GM23338 (cell line): ENCODE measurements at regions not wholly inside any gene's neighbourhood (a gene's known extent, or its start where the extent isn't known, plus 50 kb on each side); places are given as distances from the start of the nearest gene placed in this dataset.

ENCODE experiments used
- CREB1 ChIP-seq: fragments of 250-450 bp; sonication (Bioruptor Pico); IDR thresholded peaks from 2 replicates; pipeline ENCODE4 v1.5.0; 2020; ENCODE audit warnings: low read depth, mild to moderate bottlenecking, moderate library complexity
- CTCF ChIP-seq, 2 experiments: fragments of 200-600 bp in 1 of 2; sonication (generic) in 1 of 2; conservative IDR thresholded peaks; 2 replicates each; pipeline versions ENCODE4 v1.5.1 to v1.6.1; 2016 to 2017; ENCODE audit warnings: antibody characterized with exemption in 2 of 2, low read depth in 2 of 2, mild to moderate bottlenecking in 2 of 2, moderate library complexity in 1 of 2
- EZH2 ChIP-seq: fragments of 200-600 bp; sonication (generic); IDR thresholded peaks from one replicate; pipeline ENCODE4 v1.8.0; 2017; ENCODE audit warnings: antibody characterized with exemption, mild to moderate bottlenecking, low read depth; ENCODE audit not compliant: unreplicated experiment
- POLR2AphosphoS5 ChIP-seq: IDR thresholded peaks from 2 replicates; pipeline ENCODE4 v1.6.1; 2016; ENCODE audit warnings: antibody characterized with exemption, low read depth
- REST ChIP-seq: IDR thresholded peaks from one replicate; pipeline ENCODE4 v1.6.1; 2018; ENCODE audit warnings: antibody characterized with exemption; ENCODE audit not compliant: unreplicated experiment

- TF ChIP-seq CREB1 (CRISPR knock-in tag), result no peak
- TF ChIP-seq CTCF (conservative IDR thresholded peaks at IDR 0.05; ENCODE audit: low read depth in 2 of 2), result no peak
- TF ChIP-seq POLR2AphosphoS5, result no peak
- TF ChIP-seq EZH2, result no peak
- no peak for TF ChIP-seq REST
Measured at GRCh38 chr13:34545461-34545860, 396.6 kb upstream of the NBEA start.
